IMR-90 (cell line): ENCODE measurements at regions not wholly inside any gene's neighbourhood (a gene's known extent, or its start where the extent isn't known, plus 50 kb on each side); places are given as distances from the start of the nearest gene placed in this dataset.
A peak's percentile ranks its signal among the peaks of the same experiment; 100 is the strongest.

ENCODE experiments used
- ATAC-seq: fragments of 200-7000 bp; cut with Tn5 transposase; 2 replicates; pipeline ENCODE4 v1.9.1; 2020; ENCODE audit warnings: low read depth, mild to moderate bottlenecking, moderate library complexity
- BruUV-seq: library from RNA; stranded (reverse); fragments of 400-500 nt; replicated peaks from 2 replicates; lab custom pipeline; 2021; lab: Mats Ljungman, UMichigan
- CTCF ChIA-PET: fragments of 300-600 bp; formaldehyde crosslinking; extraction: SDS; loops from one replicate; lab custom pipeline; 2021; ENCODE audit warnings: antibody characterized with exemption; lab: Yijun Ruan, JAX
- POLR2A ChIA-PET: fragments of 300-600 bp; sonication (Branson Sonifier 250); formaldehyde crosslinking; loops from one replicate; lab custom pipeline; 2022; ENCODE audit warnings: antibody characterized with exemption; ENCODE audit not compliant: unreplicated experiment; lab: Charles Lee
- DNase-seq: peaks from one replicate; pipeline ENCODE4 v3.0.0; 2013
- H2AFZ ChIP-seq: replicated peaks from 2 replicates; pipeline ENCODE3; 2013; ENCODE audit warnings: low read length, mild to moderate bottlenecking; ENCODE audit not compliant: poor library complexity
- H2AK5ac ChIP-seq: 2 replicates; pipeline ENCODE4 v1.6.1; 2013; ENCODE audit warnings: low read depth, low read length, inconsistent platforms
- H2AK9ac ChIP-seq: replicated peaks from 2 replicates; pipeline ENCODE3; 2013; ENCODE audit warnings: mild to moderate bottlenecking, low read depth, low read length, moderate library complexity; ENCODE audit not compliant: poor library complexity
- H2BK120ac ChIP-seq: 2 replicates; pipeline ENCODE4 v1.6.1; 2013; ENCODE audit warnings: low read depth, low read length, inconsistent platforms
- H2BK15ac ChIP-seq: 3 replicates; pipeline ENCODE4 v1.6.1; 2013; ENCODE audit warnings: low read depth, low read length, inconsistent platforms
- H2BK20ac ChIP-seq: 2 replicates; pipeline ENCODE4 v1.6.1; 2013; ENCODE audit warnings: low read depth, mild to moderate bottlenecking, inconsistent platforms, low read length, moderate library complexity
- H2BK5ac ChIP-seq: 2 replicates; pipeline ENCODE4 v1.6.1; 2013; ENCODE audit warnings: mild to moderate bottlenecking, low read depth, low read length, inconsistent platforms; ENCODE audit not compliant: poor library complexity, severe bottlenecking
- H3K14ac ChIP-seq: replicated peaks from 2 replicates; pipeline ENCODE4 v1.6.1; 2013; ENCODE audit warnings: low read depth, low read length, inconsistent platforms
- H3K18ac ChIP-seq: 2 replicates; pipeline ENCODE4 v1.6.1; 2013; ENCODE audit warnings: low read depth, low read length, control low read depth
- H3K23ac ChIP-seq: 2 replicates; pipeline ENCODE4 v1.6.1; 2013; ENCODE audit warnings: low read depth, low read length, inconsistent platforms
- H3K27ac ChIP-seq: 2 replicates; pipeline ENCODE4 v1.5.1; 2013; ENCODE audit warnings: mild to moderate bottlenecking, control low read depth, low read length; ENCODE audit not compliant: insufficient read depth
- H3K27me3 ChIP-seq: 2 replicates; pipeline ENCODE4 v1.6.1; 2013; ENCODE audit warnings: low read length; ENCODE audit not compliant: control insufficient read depth, insufficient read depth
- H3K36me3 ChIP-seq: 2 replicates; pipeline ENCODE4 v1.6.1; 2013; ENCODE audit warnings: low read length, mixed read lengths; ENCODE audit not compliant: control insufficient read depth, insufficient read depth
- H3K4ac ChIP-seq: 2 replicates; pipeline ENCODE4 v1.6.1; 2013; ENCODE audit warnings: low read depth, low read length, inconsistent platforms
- H3K4me1 ChIP-seq: 2 replicates; pipeline ENCODE4 v1.6.1; 2013; ENCODE audit warnings: low read length, mixed read lengths; ENCODE audit not compliant: control insufficient read depth, insufficient read depth
- H3K4me2 ChIP-seq: 2 replicates; pipeline ENCODE4 v1.6.1; 2013; ENCODE audit warnings: low read depth, mild to moderate bottlenecking, control low read depth, low read length, moderate library complexity
- H3K4me3 ChIP-seq: 2 replicates; pipeline ENCODE4 v1.5.1; 2013; ENCODE audit warnings: low read depth, mild to moderate bottlenecking, control low read depth, low read length, moderate library complexity; ENCODE audit not compliant: insufficient read depth
- H3K56ac ChIP-seq: 2 replicates; pipeline ENCODE4 v1.6.1; 2013; ENCODE audit warnings: low read length, inconsistent platforms; ENCODE audit not compliant: insufficient read depth; ENCODE audit errors: extremely low read depth
- H3K79me1 ChIP-seq, 2 experiments: 2 replicates each; pipeline ENCODE4 v1.6.1; 2013; ENCODE audit warnings: low read length in 2 of 2, inconsistent platforms in 1 of 2, low read depth in 1 of 2
- H3K9ac ChIP-seq: 2 replicates; pipeline ENCODE4 v1.6.1; 2013; ENCODE audit warnings: low read depth, low read length, control low read depth
- H3K9me1 ChIP-seq: 2 replicates; pipeline ENCODE4 v1.6.1; 2013; ENCODE audit warnings: low read length, inconsistent platforms; ENCODE audit not compliant: insufficient read depth
- H3K9me3 ChIP-seq: 2 replicates; pipeline ENCODE4 v1.6.1; 2013; ENCODE audit warnings: low read length; ENCODE audit not compliant: control insufficient read depth, insufficient read depth
- H4K20me1 ChIP-seq: 2 replicates; pipeline ENCODE4 v1.6.1; 2013; ENCODE audit warnings: low read length, inconsistent platforms; ENCODE audit not compliant: insufficient read depth
- H4K5ac ChIP-seq: 2 replicates; pipeline ENCODE4 v1.6.1; 2013; ENCODE audit warnings: mild to moderate bottlenecking, low read depth, low read length, control low read depth
- H4K8ac ChIP-seq, 2 experiments: 2 replicates each; pipeline ENCODE4 v1.6.1; 2013; ENCODE audit warnings: low read depth in 2 of 2, low read length in 2 of 2, control low read depth in 1 of 2, inconsistent platforms in 1 of 2
- H4K91ac ChIP-seq: 2 replicates; pipeline ENCODE4 v1.6.1; 2013; ENCODE audit warnings: low read depth, low read length, inconsistent platforms; ENCODE audit not compliant: insufficient read depth
- BHLHE40 ChIP-seq: fragments of 150-350 bp; IDR thresholded peaks from 2 replicates; pipeline ENCODE4 v1.6.1; 2016; ENCODE audit warnings: mild to moderate bottlenecking, low read depth, low read length
- CEBPB ChIP-seq: IDR thresholded peaks from 2 replicates; pipeline ENCODE4 v1.6.1; 2012; ENCODE audit warnings: low read depth, low read length, improper control_type of control experiment
- CHD1 ChIP-seq: IDR thresholded peaks from 2 replicates; pipeline ENCODE4 v1.6.1; 2012; ENCODE audit warnings: low read depth, low read length, improper control_type of control experiment
- FOS ChIP-seq: fragments of 150-350 bp; IDR thresholded peaks from 2 replicates; pipeline ENCODE4 v1.6.1; 2016; ENCODE audit warnings: low read depth, low read length
- MAFK ChIP-seq: IDR thresholded peaks from 2 replicates; pipeline ENCODE4 v1.6.1; 2012; ENCODE audit warnings: low read depth, low read length, improper control_type of control experiment
- MAZ ChIP-seq: IDR thresholded peaks from 2 replicates; pipeline ENCODE4 v1.6.1; 2012; ENCODE audit warnings: low read depth, mild to moderate bottlenecking, low read length, improper control_type of control experiment, moderate library complexity, borderline replicate concordance
- MXI1 ChIP-seq: IDR thresholded peaks from 2 replicates; pipeline ENCODE4 v1.6.1; 2012; ENCODE audit warnings: low read depth, mild to moderate bottlenecking, low read length, moderate library complexity, borderline replicate concordance
- NFE2L2 ChIP-seq: fragments of 150-350 bp; IDR thresholded peaks from 2 replicates; pipeline ENCODE4 v1.6.1; 2016; ENCODE audit warnings: low read depth, mild to moderate bottlenecking, low read length
- POLR2A ChIP-seq: IDR thresholded peaks from 2 replicates; pipeline ENCODE4 v1.6.1; 2012; ENCODE audit warnings: mild to moderate bottlenecking, low read depth, low read length
- RAD21 ChIP-seq: IDR thresholded peaks from 2 replicates; pipeline ENCODE4 v1.6.1; 2012; ENCODE audit warnings: low read length, improper control_type of control experiment
- RCOR1 ChIP-seq: IDR thresholded peaks from 2 replicates; pipeline ENCODE4 v1.6.1; 2012; ENCODE audit warnings: mild to moderate bottlenecking, low read length, improper control_type of control experiment; ENCODE audit not compliant: insufficient replicate concordance
- RFX5 ChIP-seq: IDR thresholded peaks from 2 replicates; pipeline ENCODE4 v1.8.0; 2012; ENCODE audit warnings: low read depth, mild to moderate bottlenecking, low read length, moderate library complexity
- SMC3 ChIP-seq: fragments of 150-350 bp; IDR thresholded peaks from 2 replicates; pipeline ENCODE4 v1.6.1; 2016; ENCODE audit warnings: low read depth, mild to moderate bottlenecking, antibody characterized with exemption, low read length, moderate library complexity
- WGBS, 2 experiments: methylation state at CpG; one replicate each; pipeline versions ENCODE4 v1.1.5 to v1.1.7; 2013; ENCODE audit warnings: missing lambda C conversion rate in 2 of 2; ENCODE audit not compliant: insufficient read length in 1 of 2; ENCODE audit errors: extremely low coverage in 2 of 2; 5-methylcytosine and 5-hydroxymethylcytosine counted together
- dilution Hi-C: fragments of 300-500 bp; cut with HindIII; formaldehyde crosslinking; loops from one replicate; pipeline ENCODE4 v1.14.3; 2018; ENCODE audit warnings: low sequenced_read_pairs; ENCODE audit not compliant: unreplicated experiment
- in situ Hi-C: fragments of 300-500 bp; cut with MboI; formaldehyde crosslinking; loops from 3 replicates; pipeline ENCODE4 v1.14.3; 2019; ENCODE audit warnings: low sequenced_read_pairs, inconsistent platforms, mixed read lengths
- intact Hi-C: fragments of 100-400 bp; cut with micrococcal nuclease; formaldehyde crosslinking; loops from 2 replicates; pipeline ENCODE4 v1.10.0; 2022
- TF ChIP-seq, protein P1 (sequence below): fragments of 150-350 bp; IDR thresholded peaks from 2 replicates; pipeline ENCODE4 v1.6.1; 2016; ENCODE audit warnings: low read depth, mild to moderate bottlenecking, low read length, moderate library complexity, borderline replicate concordance
- TF ChIP-seq, protein P2 (sequence below): fragments of 150-350 bp; IDR thresholded peaks from 2 replicates; pipeline ENCODE4 v1.6.1; 2017; ENCODE audit warnings: mild to moderate bottlenecking, antibody characterized with exemption, low read length, low read depth
- TF ChIP-seq, protein P3 (sequence below): conservative IDR thresholded peaks from 2 replicates; pipeline ENCODE4 v1.5.1; 2012; ENCODE audit warnings: mild to moderate bottlenecking, low read depth, low read length, improper control_type of control experiment

DNA sequence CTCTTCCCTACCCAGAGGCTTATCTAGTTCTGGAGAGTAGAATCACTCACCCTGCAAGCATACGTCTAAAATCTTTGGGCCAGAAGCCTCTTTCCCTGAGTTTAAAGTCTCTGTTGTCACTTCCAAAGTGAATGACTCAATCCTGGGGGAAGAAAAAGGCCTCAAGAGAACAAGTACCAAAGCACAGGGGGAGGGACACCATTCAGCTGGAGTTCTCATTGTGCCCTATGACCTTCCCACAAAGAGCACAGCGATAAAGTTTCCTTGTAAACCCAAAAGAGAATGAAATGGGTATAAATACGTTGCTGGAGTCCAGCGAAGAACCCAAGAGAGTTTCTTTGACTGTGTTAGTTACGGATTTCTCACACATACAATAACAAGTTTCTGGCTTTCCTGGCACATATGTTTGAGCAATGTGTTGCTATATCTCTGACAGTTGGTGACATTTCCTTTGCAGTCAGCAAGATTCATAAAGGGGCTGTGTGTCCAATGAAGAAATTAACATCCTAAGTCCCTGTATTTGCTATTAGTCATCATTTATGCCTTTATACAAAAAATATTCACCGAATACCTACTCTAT lies 107.3 kb upstream of the PTPRG start:
- CTCF ChIA-PET, result no interaction called here
- intact Hi-C loops, result no loop called here
- no peaks in the 10 kb centered on the region for H3K79me1 ChIP-seq
- no peak overlapping the region for H4K8ac ChIP-seq
- H3K23ac ChIP-seq, result no peak overlapping the region
- TF ChIP-seq MXI1 (no peak), CHD1 (no peak), CEBPB (no peak), RCOR1 (no peak), SMC3 (no peak), MAZ (no peak), BHLHE40 (no peak), FOS (no peak), RFX5 (no peak), POLR2A (no peak), RAD21 (no peak), MAFK (no peak), NFE2L2 (no peak)
- TF ChIP-seq, protein P1, sequence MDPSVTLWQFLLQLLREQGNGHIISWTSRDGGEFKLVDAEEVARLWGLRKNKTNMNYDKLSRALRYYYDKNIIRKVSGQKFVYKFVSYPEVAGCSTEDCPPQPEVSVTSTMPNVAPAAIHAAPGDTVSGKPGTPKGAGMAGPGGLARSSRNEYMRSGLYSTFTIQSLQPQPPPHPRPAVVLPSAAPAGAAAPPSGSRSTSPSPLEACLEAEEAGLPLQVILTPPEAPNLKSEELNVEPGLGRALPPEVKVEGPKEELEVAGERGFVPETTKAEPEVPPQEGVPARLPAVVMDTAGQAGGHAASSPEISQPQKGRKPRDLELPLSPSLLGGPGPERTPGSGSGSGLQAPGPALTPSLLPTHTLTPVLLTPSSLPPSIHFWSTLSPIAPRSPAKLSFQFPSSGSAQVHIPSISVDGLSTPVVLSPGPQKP, result no peak
- TF ChIP-seq, protein P2, sequence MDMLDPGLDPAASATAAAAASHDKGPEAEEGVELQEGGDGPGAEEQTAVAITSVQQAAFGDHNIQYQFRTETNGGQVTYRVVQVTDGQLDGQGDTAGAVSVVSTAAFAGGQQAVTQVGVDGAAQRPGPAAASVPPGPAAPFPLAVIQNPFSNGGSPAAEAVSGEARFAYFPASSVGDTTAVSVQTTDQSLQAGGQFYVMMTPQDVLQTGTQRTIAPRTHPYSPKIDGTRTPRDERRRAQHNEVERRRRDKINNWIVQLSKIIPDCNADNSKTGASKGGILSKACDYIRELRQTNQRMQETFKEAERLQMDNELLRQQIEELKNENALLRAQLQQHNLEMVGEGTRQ, result no peak
- TF ChIP-seq, protein P3, sequence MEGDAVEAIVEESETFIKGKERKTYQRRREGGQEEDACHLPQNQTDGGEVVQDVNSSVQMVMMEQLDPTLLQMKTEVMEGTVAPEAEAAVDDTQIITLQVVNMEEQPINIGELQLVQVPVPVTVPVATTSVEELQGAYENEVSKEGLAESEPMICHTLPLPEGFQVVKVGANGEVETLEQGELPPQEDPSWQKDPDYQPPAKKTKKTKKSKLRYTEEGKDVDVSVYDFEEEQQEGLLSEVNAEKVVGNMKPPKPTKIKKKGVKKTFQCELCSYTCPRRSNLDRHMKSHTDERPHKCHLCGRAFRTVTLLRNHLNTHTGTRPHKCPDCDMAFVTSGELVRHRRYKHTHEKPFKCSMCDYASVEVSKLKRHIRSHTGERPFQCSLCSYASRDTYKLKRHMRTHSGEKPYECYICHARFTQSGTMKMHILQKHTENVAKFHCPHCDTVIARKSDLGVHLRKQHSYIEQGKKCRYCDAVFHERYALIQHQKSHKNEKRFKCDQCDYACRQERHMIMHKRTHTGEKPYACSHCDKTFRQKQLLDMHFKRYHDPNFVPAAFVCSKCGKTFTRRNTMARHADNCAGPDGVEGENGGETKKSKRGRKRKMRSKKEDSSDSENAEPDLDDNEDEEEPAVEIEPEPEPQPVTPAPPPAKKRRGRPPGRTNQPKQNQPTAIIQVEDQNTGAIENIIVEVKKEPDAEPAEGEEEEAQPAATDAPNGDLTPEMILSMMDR, result no peak
- no peaks in the 10 kb centered on the region for H4K20me1 ChIP-seq
- no peaks in the 10 kb centered on the region for H3K27me3 ChIP-seq
- no peak overlapping the region for H2AK5ac ChIP-seq
- H2BK20ac ChIP-seq, result no peak overlapping the region
- no peak overlapping the region for H3K4ac ChIP-seq
- dilution Hi-C loops, result no loop called here
- H3K36me3 ChIP-seq, result no peaks in the 10 kb centered on the region
- no peak overlapping the region for H4K5ac ChIP-seq
- H3K4me2 ChIP-seq, result no peak overlapping the region
- in situ Hi-C loops, result no loop called here
- no peak overlapping the region for H3K56ac ChIP-seq
- no CpG with 5 or more reads among the region's 6 CpGs for WGBS, 2 experiments
- DNase-seq (no peak), ATAC-seq (no peak)
- no peak overlapping the region for H3K9ac ChIP-seq
- no peak overlapping the region for H2BK15ac ChIP-seq
- H3K9me1 ChIP-seq, result no peaks in the 10 kb centered on the region
- H2AK9ac ChIP-seq, result peak overlapping the region; percentile 15
- no peak overlapping the region for H2BK5ac ChIP-seq
- H4K91ac ChIP-seq, result no peak overlapping the region
- H2AFZ ChIP-seq, result no peak overlapping the region
- no peak overlapping the region for H2BK120ac ChIP-seq
- no peak overlapping the region for H3K27ac ChIP-seq
- H3K18ac ChIP-seq, result no peak overlapping the region
- H3K4me3 ChIP-seq, result no peak overlapping the region
- H3K9me3 ChIP-seq, result no peaks in the 10 kb centered on the region
- BruUV-seq, result no TSS peak
- H3K14ac ChIP-seq, result no peak overlapping the region
- POLR2A ChIA-PET, result no interaction called here
- no peaks in the 10 kb centered on the region; the same call in 1 of the 2 replicates for H3K4me1 ChIP-seq
